Neural progenitor cell (in vitro differentiated cells): ENCODE measurements at regions not wholly inside any gene's neighbourhood (a gene's known extent, or its start where the extent isn't known, plus 50 kb on each side); places are given as distances from the start of the nearest gene placed in this dataset.

Experiments
- DNase-seq: peaks from one replicate; pipeline ENCODE4 v3.0.0-alpha.2; 2016; ENCODE audit warnings: low spot score
- H2AFZ ChIP-seq: fragments of 200-600 bp; sonication (generic); replicated peaks from 2 replicates; pipeline ENCODE4 v1.6.1; 2016; ENCODE audit warnings: antibody characterized with exemption
- H3F3A ChIP-seq: fragments of 200-600 bp; sonication (generic); 2 replicates; pipeline ENCODE4 v1.6.1; 2016; ENCODE audit warnings: antibody characterized with exemption, low read depth
- H3K27ac ChIP-seq: fragments of 200-600 bp; sonication (generic); 2 replicates; pipeline ENCODE4 v1.5.1; 2016; ENCODE audit warnings: mild to moderate bottlenecking
- H3K27me3 ChIP-seq: fragments of 200-600 bp; sonication (generic); 2 replicates; pipeline ENCODE4 v1.6.1; 2016; ENCODE audit warnings: mild to moderate bottlenecking, moderate library complexity
- H3K36me3 ChIP-seq: fragments of 200-600 bp; sonication (generic); 2 replicates; pipeline ENCODE4 v1.5.1; 2016
- H3K4me1 ChIP-seq: fragments of 200-600 bp; sonication (generic); 2 replicates; pipeline ENCODE4 v1.6.1; 2016; ENCODE audit warnings: mixed run types
- H3K4me2 ChIP-seq: fragments of 200-600 bp; sonication (generic); 2 replicates; pipeline ENCODE4 v1.6.1; 2016
- H3K4me3 ChIP-seq: fragments of 200-600 bp; sonication (generic); 2 replicates; pipeline ENCODE4 v1.5.1; 2016
- H3K79me2 ChIP-seq: fragments of 200-600 bp; sonication (generic); 2 replicates; pipeline ENCODE4 v1.6.1; 2016; ENCODE audit warnings: low read depth
- H3K9ac ChIP-seq: fragments of 200-600 bp; sonication (generic); 2 replicates; pipeline ENCODE4 v1.6.1; 2016
- H3K9me3 ChIP-seq: fragments of 200-600 bp; sonication (generic); 2 replicates; pipeline ENCODE4 v1.5.1; 2016; ENCODE audit warnings: low read depth
- H4K20me1 ChIP-seq: fragments of 200-600 bp; sonication (generic); 2 replicates; pipeline ENCODE4 v1.6.1; 2016; ENCODE audit warnings: low read depth
- H3K27ac Mint-ChIP-seq: 3 replicates; pipeline ENCODE4 v1.8.0; 2021; ENCODE audit warnings: mixed read lengths
- H3K27me3 Mint-ChIP-seq: 2 replicates; pipeline ENCODE4 v1.8.0; 2022; ENCODE audit warnings: low read depth, mild to moderate bottlenecking, inconsistent platforms, moderate library complexity, mixed read lengths; ENCODE audit not compliant: insufficient read depth
- H3K36me3 Mint-ChIP-seq: 3 replicates; pipeline ENCODE4 v1.8.0; 2021; ENCODE audit warnings: mixed read lengths
- H3K4me1 Mint-ChIP-seq: 3 replicates; pipeline ENCODE4 v1.8.0; 2021; ENCODE audit warnings: mixed read lengths
- H3K4me3 Mint-ChIP-seq: 3 replicates; pipeline ENCODE4 v1.8.0; 2021; ENCODE audit warnings: mild to moderate bottlenecking, moderate library complexity, mixed read lengths
- H3K9me3 Mint-ChIP-seq: 3 replicates; pipeline ENCODE4 v1.8.0; 2020; ENCODE audit warnings: mixed read lengths
- EZH2 ChIP-seq: fragments of 200-600 bp; sonication (generic); IDR thresholded peaks from 2 replicates; pipeline ENCODE4 v1.6.1; 2017; ENCODE audit warnings: antibody characterized with exemption, mild to moderate bottlenecking, moderate library complexity
- EZH2phosphoT487 ChIP-seq: fragments of 200-600 bp; sonication (generic); IDR thresholded peaks from 2 replicates; pipeline ENCODE4 v1.6.1; 2017; ENCODE audit warnings: antibody characterized with exemption
- TF ChIP-seq, protein P1 (sequence below): fragments of 200-600 bp; sonication (generic); IDR thresholded peaks from 2 replicates; pipeline ENCODE4 v1.5.1; 2017; ENCODE audit warnings: antibody characterized with exemption, mild to moderate bottlenecking

DNA sequence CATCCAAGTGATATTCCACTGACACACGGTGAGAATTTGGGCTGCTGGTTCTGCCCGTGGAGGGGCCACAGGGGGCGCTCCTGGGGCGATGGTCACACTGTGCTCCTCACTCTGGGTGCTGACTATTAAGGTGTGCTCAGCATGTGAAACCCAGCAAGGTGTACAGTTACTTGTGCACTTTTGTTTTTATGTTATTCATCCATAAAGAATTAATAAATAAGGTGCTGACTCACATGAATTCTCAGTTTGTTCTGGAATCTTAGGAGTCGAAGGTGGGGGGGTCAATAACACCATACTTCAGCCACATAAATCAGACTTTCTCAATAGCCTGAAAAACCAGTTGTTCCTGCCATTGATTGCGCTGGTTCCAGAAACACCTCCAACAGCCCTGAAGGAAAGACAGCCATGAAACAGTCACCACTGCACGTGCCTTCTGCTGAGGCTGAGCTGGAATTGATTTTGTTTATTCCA lies 53.5 kb upstream of the SPATA12 start:
- Mint-ChIP-seq H3K27ac (no peak overlapping the region), H3K9me3 (peaks cover 3% of the 10 kb centered on the region), H3K36me3 (no peaks in the 10 kb centered on the region), H3K4me1 (peaks cover 26% of the 10 kb centered on the region), H3K27me3 (no peaks in the 10 kb centered on the region), H3K4me3 (no peak overlapping the region)
- no peaks in the 10 kb centered on the region for H3K79me2 ChIP-seq
- no peak overlapping the region for H3K9ac ChIP-seq
- H3K27me3 ChIP-seq: no peaks in the 10 kb centered on the region
- H3F3A ChIP-seq: no peaks in the 10 kb centered on the region
- no peak overlapping the region for H3K4me3 ChIP-seq
- H3K27ac ChIP-seq: no peak overlapping the region
- H3K36me3 ChIP-seq: no peaks in the 10 kb centered on the region
- H3K9me3 ChIP-seq: no peaks in the 10 kb centered on the region
- peaks cover 9% of the 10 kb centered on the region for H3K4me1 ChIP-seq
- no peak for DNase-seq
- H3K4me2 ChIP-seq: no peak overlapping the region
- H2AFZ ChIP-seq: no peak overlapping the region
- TF ChIP-seq EZH2: no peak
- TF ChIP-seq EZH2phosphoT487: no peak
- TF ChIP-seq, protein P1, sequence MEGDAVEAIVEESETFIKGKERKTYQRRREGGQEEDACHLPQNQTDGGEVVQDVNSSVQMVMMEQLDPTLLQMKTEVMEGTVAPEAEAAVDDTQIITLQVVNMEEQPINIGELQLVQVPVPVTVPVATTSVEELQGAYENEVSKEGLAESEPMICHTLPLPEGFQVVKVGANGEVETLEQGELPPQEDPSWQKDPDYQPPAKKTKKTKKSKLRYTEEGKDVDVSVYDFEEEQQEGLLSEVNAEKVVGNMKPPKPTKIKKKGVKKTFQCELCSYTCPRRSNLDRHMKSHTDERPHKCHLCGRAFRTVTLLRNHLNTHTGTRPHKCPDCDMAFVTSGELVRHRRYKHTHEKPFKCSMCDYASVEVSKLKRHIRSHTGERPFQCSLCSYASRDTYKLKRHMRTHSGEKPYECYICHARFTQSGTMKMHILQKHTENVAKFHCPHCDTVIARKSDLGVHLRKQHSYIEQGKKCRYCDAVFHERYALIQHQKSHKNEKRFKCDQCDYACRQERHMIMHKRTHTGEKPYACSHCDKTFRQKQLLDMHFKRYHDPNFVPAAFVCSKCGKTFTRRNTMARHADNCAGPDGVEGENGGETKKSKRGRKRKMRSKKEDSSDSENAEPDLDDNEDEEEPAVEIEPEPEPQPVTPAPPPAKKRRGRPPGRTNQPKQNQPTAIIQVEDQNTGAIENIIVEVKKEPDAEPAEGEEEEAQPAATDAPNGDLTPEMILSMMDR: peak; percentile 57
- no peaks in the 10 kb centered on the region for H4K20me1 ChIP-seq

DNA sequence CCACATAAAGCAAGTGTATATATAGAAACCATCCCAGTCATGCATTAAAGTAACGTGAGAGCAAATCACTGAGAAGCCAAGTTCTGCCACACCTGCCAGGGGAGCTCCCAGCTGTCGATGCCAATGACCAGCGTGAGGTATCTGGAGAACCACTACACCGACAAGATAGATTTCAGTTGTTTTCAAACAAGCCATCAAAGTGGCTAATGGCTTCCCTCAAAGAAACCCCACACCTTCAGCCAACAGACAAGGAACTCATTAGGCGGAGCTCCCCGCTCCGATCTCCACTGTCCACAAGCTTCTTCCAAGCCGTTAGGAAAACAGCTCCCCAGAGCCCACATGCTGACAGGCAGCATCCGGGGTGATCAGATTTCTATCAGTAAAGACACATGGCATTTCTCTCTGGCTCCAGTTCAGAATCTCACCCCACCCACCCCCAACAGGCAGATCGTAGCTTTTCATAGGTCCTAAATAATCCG lies 54.2 kb upstream of the SPATA12 start:
- Histone ChIP-seq H3K79me2 (no peaks in the 10 kb centered on the region), H4K20me1 (no peaks in the 10 kb centered on the region), H3K36me3 (no peaks in the 10 kb centered on the region), H3K27me3 (no peaks in the 10 kb centered on the region), H3F3A (no peaks in the 10 kb centered on the region), H3K4me3 (no peak overlapping the region), H3K27ac (no peak overlapping the region), H2AFZ (no peak overlapping the region), H3K4me2 (no peak overlapping the region), H3K9ac (no peak overlapping the region), H3K4me1 (peaks cover 9% of the 10 kb centered on the region), H3K9me3 (no peaks in the 10 kb centered on the region)
- no peak overlapping the region for H3K4me3 Mint-ChIP-seq
- no peaks in the 10 kb centered on the region for H3K36me3 Mint-ChIP-seq
- H3K9me3 Mint-ChIP-seq: peaks cover 3% of the 10 kb centered on the region
- H3K27me3 Mint-ChIP-seq: no peaks in the 10 kb centered on the region
- H3K27ac Mint-ChIP-seq: peak overlapping the region; percentile 23
- TF ChIP-seq EZH2phosphoT487 (no peak), EZH2 (no peak)
- TF ChIP-seq, protein P1: no peak
- DNase-seq: no peak
- H3K4me1 Mint-ChIP-seq: peaks cover 26% of the 10 kb centered on the region

DNA sequence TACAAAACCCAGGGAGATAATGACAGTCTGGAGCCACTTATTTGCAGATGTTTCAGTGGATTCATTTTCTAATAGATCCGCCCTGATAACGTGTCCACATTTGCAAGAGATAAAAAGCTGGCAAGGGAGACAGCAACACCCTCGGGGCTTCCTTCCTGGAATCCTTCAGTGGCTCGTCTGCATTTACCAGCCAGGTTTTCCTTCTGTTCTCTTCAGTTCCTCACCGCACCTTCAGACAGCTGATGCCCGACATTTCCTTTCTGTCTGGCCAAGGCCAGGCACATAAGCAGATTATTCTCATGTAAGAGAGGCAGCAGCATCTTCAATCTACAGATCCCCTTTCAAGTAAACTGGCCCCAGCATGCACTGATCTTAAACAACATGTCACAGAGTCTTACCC lies 56.2 kb upstream of the SPATA12 start:
- Mint-ChIP-seq H3K4me3 (no peak overlapping the region), H3K4me1 (peaks cover 22% of the 10 kb centered on the region), H3K36me3 (no peaks in the 10 kb centered on the region), H3K27ac (no peak overlapping the region), H3K27me3 (no peaks in the 10 kb centered on the region), H3K9me3 (peaks cover 3% of the 10 kb centered on the region)
- TF ChIP-seq EZH2 (no peak), EZH2phosphoT487 (no peak)
- TF ChIP-seq, protein P1: no peak
- no peaks in the 10 kb centered on the region for H3K27me3 ChIP-seq
- H3F3A ChIP-seq: no peaks in the 10 kb centered on the region
- no peak for DNase-seq
- H3K4me1 ChIP-seq: peaks cover 9% of the 10 kb centered on the region
- H3K9me3 ChIP-seq: no peaks in the 10 kb centered on the region
- no peak overlapping the region for H3K4me3 ChIP-seq
- no peak overlapping the region for H3K27ac ChIP-seq
- H3K79me2 ChIP-seq: no peaks in the 10 kb centered on the region
- no peaks in the 10 kb centered on the region for H4K20me1 ChIP-seq
- no peak overlapping the region for H3K4me2 ChIP-seq
- H2AFZ ChIP-seq: no peak overlapping the region
- no peak overlapping the region for H3K9ac ChIP-seq
- H3K36me3 ChIP-seq: no peaks in the 10 kb centered on the region
